Mucosa of descending colon (tissue), 3 donors: ENCODE measurements at regions not wholly inside any gene's neighbourhood (a gene's known extent, or its start where the extent isn't known, plus 50 kb on each side); places are given as distances from the start of the nearest gene placed in this dataset.

Experiments
- ATAC-seq: fragments of 200-7000 bp; cut with Tn5 transposase; one replicate; pipeline ENCODE4 v1.9.1; 2020; ENCODE audit warnings: mild to moderate bottlenecking, moderate library complexity
- DNase-seq, 3 donors: peaks; one replicate each; pipeline ENCODE4 v3.0.0-alpha.2; 2020
- H3K36me3 ChIP-seq: fragments of 200-600 bp; one replicate; pipeline ENCODE4 v1.8.0; 2021; ENCODE audit warnings: low read depth, mild to moderate bottlenecking
- H3K4me1 ChIP-seq: fragments of 200-600 bp; one replicate; pipeline ENCODE4 v1.8.0; 2021; ENCODE audit warnings: low read depth, mild to moderate bottlenecking
- H3K4me3 ChIP-seq: fragments of 200-600 bp; one replicate; pipeline ENCODE4 v1.8.0; 2021; ENCODE audit warnings: mild to moderate bottlenecking
- H3K9me3 ChIP-seq: fragments of 200-600 bp; one replicate; pipeline ENCODE4 v1.8.0; 2021; ENCODE audit warnings: mild to moderate bottlenecking
- CTCF ChIP-seq: fragments of 200-600 bp; IDR thresholded peaks from one replicate; pipeline ENCODE4 v1.8.0; 2022; ENCODE audit warnings: antibody characterized with exemption, mild to moderate bottlenecking
- intact Hi-C, 2 donors: fragments of 100-400 bp; cut with DNase I in 1 of 2; cut with micrococcal nuclease in 1 of 2; formaldehyde crosslinking; loops; one replicate each; pipeline versions ENCODE4 v1.11.0 to v1.11.1; 2022; cut with DNase I, micrococcal nuclease
- donor health status: DM: no; HTN: no; CAD: no; lungs with moderate emphysema.
- donor health status: DM: no; HTN: no; CAD: no.
- donor health status: DM: no; HTN: yes; CAD: no.

GRCh38 chr4:180103794-180104193, 2139.4 kb upstream of the TENM3 start:
- no peak for ATAC-seq
- intact Hi-C loops, result no loop called here
- no peaks in the 10 kb centered on the region for H3K4me1 ChIP-seq
- no peak for DNase-seq
- no peak for TF ChIP-seq CTCF
- no peaks in the 10 kb centered on the region for H3K36me3 ChIP-seq
- H3K4me3 ChIP-seq, result no peak overlapping the region
- no peaks in the 10 kb centered on the region for H3K9me3 ChIP-seq

- H3K4me3 ChIP-seq, result no peak overlapping the region
- no peaks in the 10 kb centered on the region for H3K36me3 ChIP-seq
- intact Hi-C loops, result no loop called here
- H3K4me1 ChIP-seq, result no peaks in the 10 kb centered on the region
- no peak for DNase-seq
- no peak for ATAC-seq
- no peak for TF ChIP-seq CTCF
- no peaks in the 10 kb centered on the region for H3K9me3 ChIP-seq
These were observed 2137.8 kb upstream of the TENM3 start for GRCh38 chr4:180105362-180105761.

- no peaks in the 10 kb centered on the region for H3K36me3 ChIP-seq
- H3K4me3 ChIP-seq, result no peak overlapping the region
- intact Hi-C loops, result no loop called here
- ATAC-seq, result no peak
- H3K4me1 ChIP-seq, result no peaks in the 10 kb centered on the region
- TF ChIP-seq CTCF, result no peak
- no peaks in the 10 kb centered on the region for H3K9me3 ChIP-seq
- DNase-seq, result no peak
These were observed 2137.1 kb upstream of the TENM3 start for GRCh38 chr4:180106122-180106521.

GRCh38 chr4:180106997-180107396, 2136.2 kb upstream of the TENM3 start:
- H3K4me3 ChIP-seq, result no peak overlapping the region
- TF ChIP-seq CTCF, result no peak
- no peak for DNase-seq
- no peak for ATAC-seq
- no peaks in the 10 kb centered on the region for H3K36me3 ChIP-seq
- no peaks in the 10 kb centered on the region for H3K9me3 ChIP-seq
- intact Hi-C loops, result no loop called here
- H3K4me1 ChIP-seq, result no peaks in the 10 kb centered on the region

GRCh38 chr4:180116840-180117239, 2126.4 kb upstream of the TENM3 start:
- Histone ChIP-seq H3K4me1 (no peaks in the 10 kb centered on the region), H3K36me3 (no peaks in the 10 kb centered on the region), H3K4me3 (no peak overlapping the region), H3K9me3 (no peaks in the 10 kb centered on the region)
- intact Hi-C loops, result no loop called here
- no peak for DNase-seq
- TF ChIP-seq CTCF, result no peak
- no peak for ATAC-seq

- no peak for ATAC-seq
- no peak overlapping the region for H3K4me3 ChIP-seq
- no peaks in the 10 kb centered on the region for H3K36me3 ChIP-seq
- TF ChIP-seq CTCF, result no peak
- no peak for DNase-seq
- intact Hi-C loops, result no loop called here
- no peaks in the 10 kb centered on the region for H3K4me1 ChIP-seq
- no peaks in the 10 kb centered on the region for H3K9me3 ChIP-seq
These were observed 2123.1 kb upstream of the TENM3 start for GRCh38 chr4:180120068-180120467.
